Sigmoid colon (tissue), 4 donors: ENCODE measurements at regions not wholly inside any gene's neighbourhood (a gene's known extent, or its start where the extent isn't known, plus 50 kb on each side); places are given as distances from the start of the nearest gene placed in this dataset.

Experiments used
- CTCF ChIP-seq, 4 experiments: fragments of 450-650 bp in 3 of 4; fragments of 200-600 bp in 1 of 4; IDR thresholded peaks; one replicate each; pipeline ENCODE4 v1.5.1; 2016 to 2019; ENCODE audit warnings: antibody characterized with exemption in 4 of 4, mild to moderate bottlenecking in 3 of 4, moderate library complexity in 2 of 4
- POLR2A ChIP-seq, 2 donors: fragments of 450-650 bp; IDR thresholded peaks; one replicate each; pipeline ENCODE4 v1.6.1; 2016; ENCODE audit warnings: antibody characterized with exemption in 2 of 2, mild to moderate bottlenecking in 2 of 2, moderate library complexity in 2 of 2
- POLR2AphosphoS5 ChIP-seq, 4 donors: sonication (generic); formaldehyde crosslinking; IDR thresholded peaks; one replicate each; pipeline ENCODE4 v1.6.1; 2017; ENCODE audit warnings: antibody characterized with exemption in 4 of 4

GRCh38 chr15:54839379-54839778 is 357.4 kb downstream of the RSL24D1 start:
- TF ChIP-seq CTCF (IDR thresholded peaks at IDR 0.05) (no peak), POLR2AphosphoS5 (IDR thresholded peaks at IDR 0.05) (no peak), POLR2A (IDR thresholded peaks at IDR 0.05) (no peak)
